Thyroid gland (tissue), 4 donors: ENCODE measurements at regions not wholly inside any gene's neighbourhood (a gene's known extent, or its start where the extent isn't known, plus 50 kb on each side); places are given as distances from the start of the nearest gene placed in this dataset.

Experiments used
- POLR2A ChIP-seq, 2 donors: fragments of 450-650 bp; IDR thresholded peaks; one replicate each; pipeline ENCODE4 v1.6.1; 2017; ENCODE audit warnings: antibody characterized with exemption in 2 of 2, mild to moderate bottlenecking in 2 of 2, moderate library complexity in 1 of 2
- TF ChIP-seq, protein P1 (sequence below), 6 experiments: fragments of 200-600 bp in 3 of 6; fragments of 450-650 bp in 3 of 6; sonication (generic) in 3 of 6; IDR thresholded peaks; one replicate each; pipeline ENCODE4 v1.5.1; 2016 to 2019; ENCODE audit warnings: antibody characterized with exemption in 6 of 6, mild to moderate bottlenecking in 2 of 6, inconsistent platforms in 1 of 6, moderate library complexity in 1 of 6

DNA sequence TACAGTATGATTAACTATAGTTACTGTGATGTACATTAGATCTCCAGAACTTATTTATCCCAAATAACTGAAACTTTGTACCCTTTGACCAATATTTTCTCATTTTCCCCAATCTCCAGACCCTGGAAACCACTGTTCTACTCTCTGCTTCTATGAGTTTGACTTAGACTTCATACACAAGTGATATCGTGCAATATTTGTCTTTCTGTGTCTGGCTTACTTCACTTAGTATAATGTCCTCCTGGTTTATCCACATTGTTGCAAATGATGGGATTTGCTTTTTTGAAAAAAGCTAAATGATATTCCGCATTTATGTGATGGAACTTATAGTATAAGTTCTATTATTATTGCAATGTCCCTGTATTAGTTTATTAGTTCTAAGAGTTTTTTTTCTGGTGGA is 81.8 kb upstream of the SOD3 start:
- TF ChIP-seq, protein P1, sequence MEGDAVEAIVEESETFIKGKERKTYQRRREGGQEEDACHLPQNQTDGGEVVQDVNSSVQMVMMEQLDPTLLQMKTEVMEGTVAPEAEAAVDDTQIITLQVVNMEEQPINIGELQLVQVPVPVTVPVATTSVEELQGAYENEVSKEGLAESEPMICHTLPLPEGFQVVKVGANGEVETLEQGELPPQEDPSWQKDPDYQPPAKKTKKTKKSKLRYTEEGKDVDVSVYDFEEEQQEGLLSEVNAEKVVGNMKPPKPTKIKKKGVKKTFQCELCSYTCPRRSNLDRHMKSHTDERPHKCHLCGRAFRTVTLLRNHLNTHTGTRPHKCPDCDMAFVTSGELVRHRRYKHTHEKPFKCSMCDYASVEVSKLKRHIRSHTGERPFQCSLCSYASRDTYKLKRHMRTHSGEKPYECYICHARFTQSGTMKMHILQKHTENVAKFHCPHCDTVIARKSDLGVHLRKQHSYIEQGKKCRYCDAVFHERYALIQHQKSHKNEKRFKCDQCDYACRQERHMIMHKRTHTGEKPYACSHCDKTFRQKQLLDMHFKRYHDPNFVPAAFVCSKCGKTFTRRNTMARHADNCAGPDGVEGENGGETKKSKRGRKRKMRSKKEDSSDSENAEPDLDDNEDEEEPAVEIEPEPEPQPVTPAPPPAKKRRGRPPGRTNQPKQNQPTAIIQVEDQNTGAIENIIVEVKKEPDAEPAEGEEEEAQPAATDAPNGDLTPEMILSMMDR (IDR thresholded peaks at IDR 0.05): no peak
- no peak for TF ChIP-seq POLR2A (IDR thresholded peaks at IDR 0.05)
